ENCODE measurements at regions not wholly inside any gene's neighbourhood (a gene's known extent, or its start where the extent isn't known, plus 50 kb on each side); places are given as distances from the start of the nearest gene placed in this dataset.

GRCh38 chr21:39048064-39048463 lies 135.2 kb downstream of the PSMG1 start:
- TF ChIP-seq CTCF (conservative IDR thresholded peaks at IDR 0.05; ENCODE audit: low read depth, low read length): no peak
- no peak for TF ChIP-seq POLR2A (IDR thresholded peaks at IDR 0.05; ENCODE audit: low read depth, low read length)
- TF ChIP-seq RFX5 (IDR thresholded peaks at IDR 0.05; ENCODE audit: low read depth, low read length): no peak
- TF ChIP-seq, protein P1, sequence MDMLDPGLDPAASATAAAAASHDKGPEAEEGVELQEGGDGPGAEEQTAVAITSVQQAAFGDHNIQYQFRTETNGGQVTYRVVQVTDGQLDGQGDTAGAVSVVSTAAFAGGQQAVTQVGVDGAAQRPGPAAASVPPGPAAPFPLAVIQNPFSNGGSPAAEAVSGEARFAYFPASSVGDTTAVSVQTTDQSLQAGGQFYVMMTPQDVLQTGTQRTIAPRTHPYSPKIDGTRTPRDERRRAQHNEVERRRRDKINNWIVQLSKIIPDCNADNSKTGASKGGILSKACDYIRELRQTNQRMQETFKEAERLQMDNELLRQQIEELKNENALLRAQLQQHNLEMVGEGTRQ (IDR thresholded peaks at IDR 0.05; ENCODE audit: low read depth, low read length): no peak
